ENCODE measurements at regions not wholly inside any gene's neighbourhood (a gene's known extent, or its start where the extent isn't known, plus 50 kb on each side); places are given as distances from the start of the nearest gene placed in this dataset.

- H4K91ac ChIP-seq (ENCODE audit: low read length), result no peak overlapping the region
- no peak overlapping the region for H3K4me2 ChIP-seq (ENCODE audit: low read length, poor library complexity, severe bottlenecking)
- peaks cover 0 to 4% of the 10 kb centered on the region in 2 experiments for H3K27me3 ChIP-seq (ENCODE audit: control insufficient read depth in 1 of 2, insufficient read depth in 1 of 2, low read length in 2 of 2)
- no peak overlapping the region for H2BK5ac ChIP-seq (ENCODE audit: low read depth, low read length, poor library complexity, severe bottlenecking)
- H3K9me3 ChIP-seq (ENCODE audit: control insufficient read depth, low read length), result peaks cover 3% of the 10 kb centered on the region
- H4K8ac ChIP-seq (ENCODE audit: low read length), result no peak overlapping the region
- no peak overlapping the region for H3K4ac ChIP-seq (ENCODE audit: low read depth in 1 of 2, low read length in 2 of 2)
- H3K36me3 ChIP-seq (ENCODE audit: control insufficient read depth in 1 of 2, insufficient read depth in 2 of 2, low read depth in 1 of 2, low read length in 2 of 2), result no peaks in the 10 kb centered on the region
- DNase-seq, result no peak
- no peak overlapping the region for H2AK5ac ChIP-seq (ENCODE audit: low read length, severe bottlenecking)
- H3K23ac ChIP-seq (ENCODE audit: low read length in 2 of 2), result no peak overlapping the region
- H3K27ac ChIP-seq (ENCODE audit: low read length, poor library complexity, severe bottlenecking), result no peak overlapping the region
- no peak overlapping the region for H3K14ac ChIP-seq (ENCODE audit: low read length in 2 of 2)
- no peak overlapping the region for H2BK120ac ChIP-seq (ENCODE audit: low read depth, low read length)
- H3K9ac ChIP-seq (ENCODE audit: low read length), result no peak overlapping the region
- H2BK12ac ChIP-seq (ENCODE audit: low read length in 2 of 2), result no peak overlapping the region
- H3K79me1 ChIP-seq (replicated peaks; ENCODE audit: low read length, poor library complexity, severe bottlenecking), result no peaks in the 10 kb centered on the region
- H2AFZ ChIP-seq (ENCODE audit: low read depth, low read length), result no peak overlapping the region
- 91% methylated on average over 2 of the region's 3 CpGs for WGBS
- no peak overlapping the region for H3K4me3 ChIP-seq (ENCODE audit: insufficient read depth in 1 of 2, low read depth in 1 of 2, low read length in 2 of 2)
- no peak overlapping the region for H3K18ac ChIP-seq (ENCODE audit: low read depth in 1 of 2, low read length in 2 of 2)
- H3K4me1 ChIP-seq (ENCODE audit: control insufficient read depth, insufficient read depth, low read depth, low read length), result no peaks in the 10 kb centered on the region
- H2BK15ac ChIP-seq (ENCODE audit: low read depth, poor library complexity, severe bottlenecking), result no peak overlapping the region
These were observed 59.8 kb upstream of the C5orf63 start for GRCh38 chr5:127133071-127133470.

DNA sequence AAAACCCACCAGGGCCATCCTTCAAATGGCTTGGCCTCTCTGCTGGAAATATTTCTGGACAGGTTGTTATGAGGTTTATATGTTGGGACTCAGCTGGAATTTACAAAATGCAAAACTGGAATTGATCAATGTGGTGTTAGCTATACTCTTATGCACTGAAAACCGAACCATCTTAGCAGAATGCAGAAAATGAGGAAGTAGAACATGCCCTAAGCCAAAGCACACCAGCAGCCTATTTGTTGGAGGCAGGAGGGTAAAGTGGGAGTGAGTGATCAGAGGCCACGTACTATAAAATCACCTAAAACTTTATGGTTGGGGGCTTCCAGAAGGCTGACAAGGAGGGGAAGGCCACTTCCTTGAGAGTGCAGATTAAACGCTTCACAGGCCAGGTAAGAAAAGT, 63.6 kb upstream of the C5orf63 start:
- Histone ChIP-seq H4K8ac (ENCODE audit: low read length) (no peak overlapping the region), H3K9me3 (ENCODE audit: control insufficient read depth, low read length) (no peaks in the 10 kb centered on the region), H3K14ac (ENCODE audit: low read length in 2 of 2) (no peak overlapping the region), H3K4me3 (ENCODE audit: insufficient read depth in 1 of 2, low read depth in 1 of 2, low read length in 2 of 2) (no peak overlapping the region), H3K79me1 (replicated peaks; ENCODE audit: low read length, poor library complexity, severe bottlenecking) (no peaks in the 10 kb centered on the region), H2AK5ac (ENCODE audit: low read length, severe bottlenecking) (no peak overlapping the region), H3K9ac (ENCODE audit: low read length) (no peak overlapping the region), H3K4me1 (ENCODE audit: control insufficient read depth, insufficient read depth, low read depth, low read length) (no peaks in the 10 kb centered on the region), H3K23ac (ENCODE audit: low read length in 2 of 2) (no peak overlapping the region), H3K27ac (ENCODE audit: low read length, poor library complexity, severe bottlenecking) (no peak overlapping the region), H2BK5ac (ENCODE audit: low read depth, low read length, poor library complexity, severe bottlenecking) (no peak overlapping the region), H2AFZ (ENCODE audit: low read depth, low read length) (no peak overlapping the region), H3K27me3 (ENCODE audit: control insufficient read depth in 1 of 2, insufficient read depth in 1 of 2, low read length in 2 of 2) (no peaks in the 10 kb centered on the region), H3K36me3 (ENCODE audit: control insufficient read depth in 1 of 2, insufficient read depth in 2 of 2, low read depth in 1 of 2, low read length in 2 of 2) (no peaks in the 10 kb centered on the region), H2BK120ac (ENCODE audit: low read depth, low read length) (no peak overlapping the region), H3K4me2 (ENCODE audit: low read length, poor library complexity, severe bottlenecking) (no peak overlapping the region), H2BK12ac (ENCODE audit: low read length in 2 of 2) (no peak overlapping the region), H3K4ac (ENCODE audit: low read depth in 1 of 2, low read length in 2 of 2) (no peak overlapping the region), H2BK15ac (ENCODE audit: low read depth, poor library complexity, severe bottlenecking) (no peak overlapping the region), H4K91ac (ENCODE audit: low read length) (no peak overlapping the region), H3K18ac (ENCODE audit: low read depth in 1 of 2, low read length in 2 of 2) (no peak overlapping the region)
- DNase-seq, result no peak
- 85% methylated on average over 3 of the region's 3 CpGs for WGBS

DNA sequence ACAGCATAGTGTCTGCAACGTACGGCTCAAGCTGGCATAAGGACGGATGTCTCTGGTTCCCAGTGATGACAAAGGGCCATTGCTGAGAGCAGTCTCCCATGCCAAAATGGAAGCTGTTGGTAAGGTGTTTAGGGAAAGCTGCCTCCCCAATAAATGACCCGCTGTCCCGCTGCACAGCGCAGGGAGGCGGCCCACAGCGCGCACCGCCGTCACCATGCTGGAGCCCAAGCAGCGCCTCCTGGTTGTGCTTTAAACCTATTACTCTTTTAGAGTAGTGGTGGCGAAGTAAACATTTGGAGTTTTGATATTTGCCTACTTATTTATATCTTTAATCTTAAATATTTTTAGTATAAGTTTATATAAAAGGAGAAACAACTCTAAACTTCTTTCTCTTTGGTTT, 70.4 kb upstream of the C5orf63 start:
- H2BK12ac ChIP-seq (ENCODE audit: low read length in 2 of 2), result no peak overlapping the region
- no peak for DNase-seq
- H3K9me3 ChIP-seq (ENCODE audit: control insufficient read depth, low read length), result no peaks in the 10 kb centered on the region
- H3K4me3 ChIP-seq (ENCODE audit: insufficient read depth in 1 of 2, low read depth in 1 of 2, low read length in 2 of 2), result no peak overlapping the region
- no peaks in the 10 kb centered on the region for H3K79me1 ChIP-seq (replicated peaks; ENCODE audit: low read length, poor library complexity, severe bottlenecking)
- no peak overlapping the region for H4K91ac ChIP-seq (ENCODE audit: low read length)
- H3K27ac ChIP-seq (ENCODE audit: low read length, poor library complexity, severe bottlenecking), result no peak overlapping the region
- no peaks in the 10 kb centered on the region for H3K4me1 ChIP-seq (ENCODE audit: control insufficient read depth, insufficient read depth, low read depth, low read length)
- no peaks in the 10 kb centered on the region for H3K36me3 ChIP-seq (ENCODE audit: control insufficient read depth in 1 of 2, insufficient read depth in 2 of 2, low read depth in 1 of 2, low read length in 2 of 2)
- no peak overlapping the region for H2BK15ac ChIP-seq (ENCODE audit: low read depth, poor library complexity, severe bottlenecking)
- H3K23ac ChIP-seq (ENCODE audit: low read length in 2 of 2), result no peak overlapping the region
- no peak overlapping the region for H3K9ac ChIP-seq (ENCODE audit: low read length)
- no peak overlapping the region for H3K4me2 ChIP-seq (ENCODE audit: low read length, poor library complexity, severe bottlenecking)
- no peak overlapping the region for H3K4ac ChIP-seq (ENCODE audit: low read depth in 1 of 2, low read length in 2 of 2)
- no peak overlapping the region for H3K18ac ChIP-seq (ENCODE audit: low read depth in 1 of 2, low read length in 2 of 2)
- no peaks in the 10 kb centered on the region for H3K27me3 ChIP-seq (ENCODE audit: control insufficient read depth in 1 of 2, insufficient read depth in 1 of 2, low read length in 2 of 2)
- H2AFZ ChIP-seq (ENCODE audit: low read depth, low read length), result no peak overlapping the region
- no peak overlapping the region for H2BK5ac ChIP-seq (ENCODE audit: low read depth, low read length, poor library complexity, severe bottlenecking)
- H3K14ac ChIP-seq (ENCODE audit: low read length in 2 of 2), result no peak overlapping the region
- H2AK5ac ChIP-seq (ENCODE audit: low read length, severe bottlenecking), result no peak overlapping the region
- no peak overlapping the region for H2BK120ac ChIP-seq (ENCODE audit: low read depth, low read length)
- 97% methylated on average over 11 of the region's 13 CpGs for WGBS
- H4K8ac ChIP-seq (ENCODE audit: low read length), result no peak overlapping the region

GRCh38 chr5:127153031-127153430, 79.7 kb upstream of the C5orf63 start:
- no peak overlapping the region for H2AK5ac ChIP-seq (ENCODE audit: low read length, severe bottlenecking)
- H3K9ac ChIP-seq (ENCODE audit: low read length), result no peak overlapping the region
- no peaks in the 10 kb centered on the region for H3K27me3 ChIP-seq (ENCODE audit: control insufficient read depth in 1 of 2, insufficient read depth in 1 of 2, low read length in 2 of 2)
- H2BK15ac ChIP-seq (ENCODE audit: low read depth, poor library complexity, severe bottlenecking), result no peak overlapping the region
- 93% methylated on average over 2 of the region's 2 CpGs for WGBS
- no peak overlapping the region for H4K8ac ChIP-seq (ENCODE audit: low read length)
- H4K91ac ChIP-seq (ENCODE audit: low read length), result no peak overlapping the region
- H2BK120ac ChIP-seq (ENCODE audit: low read depth, low read length), result no peak overlapping the region
- H2AFZ ChIP-seq (ENCODE audit: low read depth, low read length), result no peak overlapping the region
- H2BK5ac ChIP-seq (ENCODE audit: low read depth, low read length, poor library complexity, severe bottlenecking), result no peak overlapping the region
- no peak overlapping the region for H2BK12ac ChIP-seq (ENCODE audit: low read length in 2 of 2)
- no peaks in the 10 kb centered on the region for H3K4me1 ChIP-seq (ENCODE audit: control insufficient read depth, insufficient read depth, low read depth, low read length)
- H3K23ac ChIP-seq (ENCODE audit: low read length in 2 of 2), result no peak overlapping the region
- no peaks in the 10 kb centered on the region for H3K36me3 ChIP-seq (ENCODE audit: control insufficient read depth in 1 of 2, insufficient read depth in 2 of 2, low read depth in 1 of 2, low read length in 2 of 2)
- H3K4me3 ChIP-seq (ENCODE audit: insufficient read depth in 1 of 2, low read depth in 1 of 2, low read length in 2 of 2), result no peak overlapping the region
- no peak for DNase-seq
- H3K79me1 ChIP-seq (replicated peaks; ENCODE audit: low read length, poor library complexity, severe bottlenecking), result no peaks in the 10 kb centered on the region
- H3K4me2 ChIP-seq (ENCODE audit: low read length, poor library complexity, severe bottlenecking), result no peak overlapping the region
- H3K4ac ChIP-seq (ENCODE audit: low read depth in 1 of 2, low read length in 2 of 2), result no peak overlapping the region
- no peak overlapping the region for H3K14ac ChIP-seq (ENCODE audit: low read length in 2 of 2)
- no peak overlapping the region for H3K27ac ChIP-seq (ENCODE audit: low read length, poor library complexity, severe bottlenecking)
- peaks cover 8% of the 10 kb centered on the region for H3K9me3 ChIP-seq (ENCODE audit: control insufficient read depth, low read length)
- H3K18ac ChIP-seq (ENCODE audit: low read depth in 1 of 2, low read length in 2 of 2), result no peak overlapping the region

Measured in mesenchymal stem cell (in vitro differentiated cells and primary cell).